Mammary epithelial cell (primary cell): ENCODE measurements at regions not wholly inside any gene's neighbourhood (a gene's known extent, or its start where the extent isn't known, plus 50 kb on each side); places are given as distances from the start of the nearest gene placed in this dataset.

Experiments
- EZH2 ChIP-seq: IDR thresholded peaks from 2 replicates; pipeline ENCODE4 v1.6.1; 2012; ENCODE audit warnings: low read length, inconsistent platforms, borderline replicate concordance
- TF ChIP-seq, protein P1 (sequence below), 2 donors: IDR thresholded peaks in 1 of 2; conservative IDR thresholded peaks in 1 of 2; 2 replicates each; pipeline ENCODE4 v1.5.1; 2011 to 2012; ENCODE audit warnings: inconsistent platforms in 2 of 2, low read length in 2 of 2, mild to moderate bottlenecking in 2 of 2, control low read depth in 1 of 2, low read depth in 1 of 2; ENCODE audit not compliant: insufficient read depth in 1 of 2; ENCODE audit errors: extremely low read depth in 1 of 2

DNA sequence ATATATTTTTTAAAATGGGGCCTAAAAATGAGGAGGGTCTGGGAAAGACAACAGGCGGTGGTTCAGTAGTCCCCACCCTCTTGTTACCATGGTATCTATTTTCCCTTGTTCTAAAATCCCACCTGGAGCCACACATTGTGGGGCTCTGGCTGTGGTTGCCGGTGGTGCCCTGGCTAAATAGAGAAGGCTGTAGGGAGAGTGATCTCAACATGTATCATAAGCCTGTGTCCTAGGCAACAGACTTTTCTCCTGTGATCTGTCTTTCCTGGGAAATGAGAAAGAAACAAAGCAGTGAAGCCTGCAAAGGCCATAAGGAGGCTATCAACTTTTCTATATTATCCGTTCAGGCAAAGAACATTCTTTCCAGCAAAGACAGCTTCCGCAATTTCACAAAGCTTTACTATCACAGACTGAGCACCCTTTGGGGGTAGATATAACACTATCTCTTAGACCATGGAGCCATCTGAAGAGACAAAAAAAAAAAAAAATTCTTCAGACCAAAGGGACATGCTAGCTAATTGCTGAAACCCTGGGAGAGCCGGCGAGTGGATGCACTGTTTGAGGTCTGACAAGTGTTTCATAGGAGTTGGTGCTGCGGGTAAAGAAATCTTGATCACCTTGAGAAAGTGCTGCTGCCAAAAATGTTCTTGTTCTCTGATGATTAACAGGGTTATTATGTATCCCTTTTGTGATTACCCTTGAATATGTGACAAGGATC is 879.2 kb upstream of the DDX18 start:
- TF ChIP-seq, protein P1, sequence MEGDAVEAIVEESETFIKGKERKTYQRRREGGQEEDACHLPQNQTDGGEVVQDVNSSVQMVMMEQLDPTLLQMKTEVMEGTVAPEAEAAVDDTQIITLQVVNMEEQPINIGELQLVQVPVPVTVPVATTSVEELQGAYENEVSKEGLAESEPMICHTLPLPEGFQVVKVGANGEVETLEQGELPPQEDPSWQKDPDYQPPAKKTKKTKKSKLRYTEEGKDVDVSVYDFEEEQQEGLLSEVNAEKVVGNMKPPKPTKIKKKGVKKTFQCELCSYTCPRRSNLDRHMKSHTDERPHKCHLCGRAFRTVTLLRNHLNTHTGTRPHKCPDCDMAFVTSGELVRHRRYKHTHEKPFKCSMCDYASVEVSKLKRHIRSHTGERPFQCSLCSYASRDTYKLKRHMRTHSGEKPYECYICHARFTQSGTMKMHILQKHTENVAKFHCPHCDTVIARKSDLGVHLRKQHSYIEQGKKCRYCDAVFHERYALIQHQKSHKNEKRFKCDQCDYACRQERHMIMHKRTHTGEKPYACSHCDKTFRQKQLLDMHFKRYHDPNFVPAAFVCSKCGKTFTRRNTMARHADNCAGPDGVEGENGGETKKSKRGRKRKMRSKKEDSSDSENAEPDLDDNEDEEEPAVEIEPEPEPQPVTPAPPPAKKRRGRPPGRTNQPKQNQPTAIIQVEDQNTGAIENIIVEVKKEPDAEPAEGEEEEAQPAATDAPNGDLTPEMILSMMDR (conservative IDR thresholded peaks at IDR 0.05 in 1 of 2, IDR thresholded peaks at IDR 0.05 in 1 of 2; ENCODE audit: extremely low read depth in 1 of 2, insufficient read depth in 1 of 2, low read depth in 1 of 2, low read length in 2 of 2), result no peak
- TF ChIP-seq EZH2, result no peak
